CD4-positive, alpha-beta T cell treated with Interleukin-17A for 1 hour (primary cell): ENCODE measurements at regions not wholly inside any gene's neighbourhood (a gene's known extent, or its start where the extent isn't known, plus 50 kb on each side); places are given as distances from the start of the nearest gene placed in this dataset.
"Not testable (repeated sequence)": the region's sequence is repeated elsewhere in the genome, so short reads cannot be mapped to it uniquely, and the experiment has no call there.

ENCODE experiments used
- DNase-seq: peaks from one replicate; pipeline ENCODE4 v3.0.0-alpha.2; 2020

- no peak for DNase-seq
Observed at GRCh38 chr15:98330692-98331435, 317.5 kb upstream of the IGF1R start.

- no peak for DNase-seq
Observed at GRCh38 chr15:98331676-98332075, 316.7 kb upstream of the IGF1R start.

- no peak for DNase-seq
Observed at GRCh38 chr15:98333251-98333650, 315.1 kb upstream of the IGF1R start.

GRCh38 chr15:98342911-98343310 is 305.4 kb upstream of the IGF1R start:
- no peak for DNase-seq

- DNase-seq: no peak
Observed at GRCh38 chr15:98344591-98344990, 303.7 kb upstream of the IGF1R start.

- DNase-seq: no peak
Observed at GRCh38 chr15:98347001-98347400, 301.3 kb upstream of the IGF1R start.

- DNase-seq: no peak
Observed at GRCh38 chr15:98347866-98348265, 300.5 kb upstream of the IGF1R start.

- no peak for DNase-seq
Observed at GRCh38 chr15:98350276-98350675, 298.1 kb upstream of the IGF1R start.

- not testable (repeated sequence) for DNase-seq
Observed at GRCh38 chr15:98358274-98358673, 290.1 kb upstream of the IGF1R start.

GRCh38 chr15:98358971-98359370 is 289.4 kb upstream of the IGF1R start:
- no peak for DNase-seq

- no peak for DNase-seq
Observed at GRCh38 chr15:98363416-98363815, 284.9 kb upstream of the IGF1R start.

- no peak for DNase-seq
Observed at GRCh38 chr15:98363955-98364354, 284.4 kb upstream of the IGF1R start.

- DNase-seq: no peak
Observed at GRCh38 chr15:98369081-98369716, 279.1 kb upstream of the IGF1R start.

- DNase-seq: no peak
Observed at GRCh38 chr15:98375513-98376340, 272.6 kb upstream of the IGF1R start.

GRCh38 chr15:98380721-98381120 is 267.6 kb upstream of the IGF1R start:
- no peak for DNase-seq

- no peak for DNase-seq
Observed at GRCh38 chr15:98381446-98381845, 266.9 kb upstream of the IGF1R start.

GRCh38 chr15:98382139-98382538 is 266.2 kb upstream of the IGF1R start:
- no peak for DNase-seq

- DNase-seq: no peak
Observed at GRCh38 chr15:98383571-98383970, 264.8 kb upstream of the IGF1R start.

GRCh38 chr15:98384328-98385029 is 263.9 kb upstream of the IGF1R start:
- no peak for DNase-seq

- no peak for DNase-seq
Observed at GRCh38 chr15:98385752-98386381, 262.5 kb upstream of the IGF1R start.

GRCh38 chr15:98386561-98386960 is 261.8 kb upstream of the IGF1R start:
- no peak for DNase-seq

GRCh38 chr15:98387866-98388265 is 260.5 kb upstream of the IGF1R start:
- DNase-seq: no peak
